Loucy (cell line): ENCODE measurements at regions not wholly inside any gene's neighbourhood (a gene's known extent, or its start where the extent isn't known, plus 50 kb on each side); places are given as distances from the start of the nearest gene placed in this dataset.

Source experiments
- H2AFZ ChIP-seq: fragments of 200-600 bp; sonication (generic); 2 replicates; pipeline ENCODE4 v1.6.0; 2016; ENCODE audit warnings: antibody characterized with exemption, mild to moderate bottlenecking, low read length, moderate library complexity
- H3F3A ChIP-seq: fragments of 200-600 bp; 2 replicates; pipeline ENCODE4 v1.6.0; 2016; ENCODE audit warnings: antibody characterized with exemption, low read depth, mild to moderate bottlenecking
- H3K27me3 ChIP-seq: fragments of 200-600 bp; sonication (generic); 2 replicates; pipeline ENCODE4 v1.6.1; 2014; ENCODE audit warnings: low read length, mild to moderate bottlenecking; ENCODE audit not compliant: insufficient read depth, poor library complexity, severe bottlenecking
- H3K36me3 ChIP-seq: fragments of 200-600 bp; sonication (generic); 2 replicates; pipeline ENCODE4 v1.6.1; 2016; ENCODE audit warnings: low read length; ENCODE audit not compliant: insufficient read depth
- H3K4me1 ChIP-seq: fragments of 200-600 bp; sonication (generic); 2 replicates; pipeline ENCODE4 v1.5.1; 2014; ENCODE audit warnings: low read length, mild to moderate bottlenecking; ENCODE audit not compliant: insufficient read depth, poor library complexity, severe bottlenecking
- H3K4me2 ChIP-seq: fragments of 200-600 bp; sonication (generic); 2 replicates; pipeline ENCODE4 v1.6.0; 2014; ENCODE audit warnings: antibody characterized with exemption, low read length, low read depth, mild to moderate bottlenecking; ENCODE audit not compliant: poor library complexity, severe bottlenecking
- H3K4me3 ChIP-seq: fragments of 200-600 bp; sonication (generic); 2 replicates; pipeline ENCODE4 v1.5.1; 2014; ENCODE audit warnings: low read length, mild to moderate bottlenecking, mixed read lengths; ENCODE audit not compliant: poor library complexity, severe bottlenecking
- H3K79me2 ChIP-seq: fragments of 200-600 bp; sonication (generic); 2 replicates; pipeline ENCODE4 v1.6.1; 2014; ENCODE audit warnings: low read length; ENCODE audit not compliant: insufficient read depth
- H3K9ac ChIP-seq: fragments of 200-600 bp; sonication (generic); 2 replicates; pipeline ENCODE4 v1.6.0; 2014; ENCODE audit warnings: mild to moderate bottlenecking, low read depth, low read length, moderate library complexity; ENCODE audit not compliant: poor library complexity, severe bottlenecking
- H3K9me2 ChIP-seq: fragments of 200-600 bp; sonication (generic); replicated peaks from 2 replicates; pipeline ENCODE4 v1.6.1; 2016; ENCODE audit warnings: low read depth, low read length, mixed read lengths
- H3K9me3 ChIP-seq: fragments of 200-600 bp; sonication (generic); 2 replicates; pipeline ENCODE4 v1.6.1; 2014; ENCODE audit warnings: mild to moderate bottlenecking, antibody characterized with exemption, low read length, low read depth; ENCODE audit not compliant: insufficient read depth
- H4K20me1 ChIP-seq: fragments of 200-600 bp; sonication (generic); 2 replicates; pipeline ENCODE4 v1.6.0; 2014; ENCODE audit warnings: antibody characterized with exemption, low read length, mild to moderate bottlenecking; ENCODE audit not compliant: insufficient read depth, poor library complexity, severe bottlenecking
- CTCF ChIP-seq: fragments of 200-600 bp; sonication (generic); conservative IDR thresholded peaks from 2 replicates; pipeline ENCODE4 v1.5.1; 2014; ENCODE audit warnings: mild to moderate bottlenecking, antibody characterized with exemption, low read length
- EZH2phosphoT487 ChIP-seq: fragments of 200-600 bp; IDR thresholded peaks from 2 replicates; pipeline ENCODE4 v1.6.1; 2018; ENCODE audit warnings: antibody characterized with exemption, mild to moderate bottlenecking, moderate library complexity, borderline replicate concordance

GRCh38 chr6:141163107-141163506 lies 969.6 kb upstream of the GJE1 start:
- no peaks in the 10 kb centered on the region for H3F3A ChIP-seq
- no peaks in the 10 kb centered on the region for H4K20me1 ChIP-seq
- H2AFZ ChIP-seq = no peak overlapping the region

GRCh38 chr6:141158740-141159139 lies 974.0 kb upstream of the GJE1 start:
- Histone ChIP-seq H2AFZ (no peak overlapping the region), H3K36me3 (no peaks in the 10 kb centered on the region), H3K4me1 (no peaks in the 10 kb centered on the region), H3K4me3 (no peak overlapping the region), H3F3A (no peaks in the 10 kb centered on the region), H3K4me2 (no peak overlapping the region), H3K79me2 (no peaks in the 10 kb centered on the region), H3K27me3 (no peaks in the 10 kb centered on the region), H4K20me1 (no peaks in the 10 kb centered on the region), H3K9me2 (no peaks in the 10 kb centered on the region), H3K9me3 (no peaks in the 10 kb centered on the region), H3K9ac (no peak overlapping the region)
- TF ChIP-seq CTCF (no peak), EZH2phosphoT487 (no peak)

More at GRCh38 chr6:141163107-141163506, 969.6 kb upstream of the GJE1 start:
- no peak overlapping the region for H3K4me3 ChIP-seq
- H3K4me1 ChIP-seq = no peaks in the 10 kb centered on the region
- no peaks in the 10 kb centered on the region for H3K79me2 ChIP-seq
- no peak for TF ChIP-seq CTCF
- TF ChIP-seq EZH2phosphoT487 = no peak
- H3K36me3 ChIP-seq = no peaks in the 10 kb centered on the region
- H3K9ac ChIP-seq = no peak overlapping the region
- H3K9me2 ChIP-seq = no peaks in the 10 kb centered on the region
- H3K27me3 ChIP-seq = no peaks in the 10 kb centered on the region
- no peaks in the 10 kb centered on the region for H3K9me3 ChIP-seq
- no peak overlapping the region for H3K4me2 ChIP-seq

GRCh38 chr6:141153563-141153962 lies 979.2 kb upstream of the GJE1 start:
- Histone ChIP-seq H3K9ac (no peak overlapping the region), H3K4me1 (no peaks in the 10 kb centered on the region), H3K9me3 (no peaks in the 10 kb centered on the region), H3K27me3 (no peaks in the 10 kb centered on the region), H3K79me2 (no peaks in the 10 kb centered on the region), H3K4me3 (no peak overlapping the region), H3K36me3 (no peaks in the 10 kb centered on the region), H3K4me2 (no peak overlapping the region), H4K20me1 (no peaks in the 10 kb centered on the region), H2AFZ (no peak overlapping the region), H3F3A (no peaks in the 10 kb centered on the region), H3K9me2 (no peaks in the 10 kb centered on the region)
- no peak for TF ChIP-seq CTCF
